ENCODE measurements at regions not wholly inside any gene's neighbourhood (a gene's known extent, or its start where the extent isn't known, plus 50 kb on each side); places are given as distances from the start of the nearest gene placed in this dataset.
A peak's percentile ranks its signal among the peaks of the same experiment; 100 is the strongest.
"Not testable (repeated sequence)": the region's sequence is repeated elsewhere in the genome, so short reads cannot be mapped to it uniquely, and the experiment has no call there.

- 88 to 89% methylated on average over 10 to 15 of the region's 24 CpGs for WGBS, 2 donors
- peak in 1 of 2 donors; percentile 80 for DNase-seq (ENCODE audit: low spot score in 2 of 2)
- intact Hi-C loops (cut with DNase I; ENCODE audit: low total_unique reads) = no loop called here
- no peak overlapping the region for H3K4me3 ChIP-seq (ENCODE audit: low read depth, poor library complexity, severe bottlenecking)
- TF ChIP-seq POLR2A (IDR thresholded peaks at IDR 0.05) (no peak), CTCF (IDR thresholded peaks at IDR 0.05) (no peak)
Measured at GRCh38 chr9:64066736-64067368, 1218.2 kb downstream of the FOXD4L5 start.

- DNase-seq (ENCODE audit: low spot score in 2 of 2) = no peak
- intact Hi-C loops (cut with DNase I; ENCODE audit: low total_unique reads) = no loop called here
- TF ChIP-seq CTCF (IDR thresholded peaks at IDR 0.05) = no peak
- no peak for TF ChIP-seq POLR2A (IDR thresholded peaks at IDR 0.05)
- H3K4me3 ChIP-seq (ENCODE audit: low read depth, poor library complexity, severe bottlenecking) = no peak overlapping the region
- WGBS, 2 donors = 76 to 77% methylated on average over 7 of the region's 7 CpGs
Measured at GRCh38 chr9:64061013-64061627, 1223.9 kb downstream of the FOXD4L5 start.

- DNase-seq (ENCODE audit: low spot score in 2 of 2); H3K4me3 ChIP-seq (ENCODE audit: low read depth, poor library complexity, severe bottlenecking); intact Hi-C loops (cut with DNase I; ENCODE audit: low total_unique reads): not testable (repeated sequence)
- WGBS, 2 donors = 48 to 58% methylated on average over 1 of the region's 1 CpG
Measured at GRCh38 chr9:64058070-64058469, 1226.9 kb downstream of the FOXD4L5 start.

- no peak overlapping the region for H3K4me3 ChIP-seq (ENCODE audit: low read depth, poor library complexity, severe bottlenecking)
- TF ChIP-seq CTCF (IDR thresholded peaks at IDR 0.05) = no peak
- 56 to 68% methylated on average over 4 of the region's 4 CpGs for WGBS, 2 donors
- DNase-seq (ENCODE audit: low spot score in 2 of 2) = no peak
- intact Hi-C loops (cut with DNase I; ENCODE audit: low total_unique reads) = no loop called here
Measured at GRCh38 chr9:64057553-64057952, 1227.5 kb downstream of the FOXD4L5 start.

- intact Hi-C loops (cut with DNase I; ENCODE audit: low total_unique reads) = not testable (repeated sequence)
Measured at GRCh38 chr9:64028925-64029324, 1256.1 kb downstream of the FOXD4L5 start.

GRCh38 chr9:64020696-64021491 is 1264.1 kb downstream of the FOXD4L5 start:
- DNase-seq (ENCODE audit: low spot score in 2 of 2) = peak in 1 of 2 donors; percentile 79
- intact Hi-C loops (cut with DNase I; ENCODE audit: low total_unique reads); H3K4me3 ChIP-seq (ENCODE audit: low read depth, poor library complexity, severe bottlenecking): not testable (repeated sequence)
- 79 to 85% methylated on average over 36 to 39 of the region's 46 CpGs for WGBS, 2 donors

More at GRCh38 chr9:64028925-64029324, 1256.1 kb downstream of the FOXD4L5 start:
- DNase-seq (ENCODE audit: low spot score in 2 of 2); H3K4me3 ChIP-seq (ENCODE audit: low read depth, poor library complexity, severe bottlenecking): not testable (repeated sequence)
- 60 to 69% methylated on average over 4 of the region's 4 CpGs for WGBS, 2 donors

- DNase-seq (ENCODE audit: low spot score in 2 of 2); intact Hi-C loops (cut with DNase I; ENCODE audit: low total_unique reads); H3K4me3 ChIP-seq (ENCODE audit: low read depth, poor library complexity, severe bottlenecking): not testable (repeated sequence)
- 65 to 78% methylated on average over 2 of the region's 2 CpGs for WGBS, 2 donors
Measured at GRCh38 chr9:64017666-64018065, 1267.3 kb downstream of the FOXD4L5 start.

- 60 to 74% methylated on average over 25 to 44 of the region's 46 CpGs for WGBS, 2 donors
- intact Hi-C loops (cut with DNase I; ENCODE audit: low total_unique reads) = not testable (repeated sequence)
Measured at GRCh38 chr9:64016845-64017406, 1268.1 kb downstream of the FOXD4L5 start.

GRCh38 chr9:64016246-64016645 is 1268.8 kb downstream of the FOXD4L5 start:
- H3K4me3 ChIP-seq (ENCODE audit: low read depth, poor library complexity, severe bottlenecking); intact Hi-C loops (cut with DNase I; ENCODE audit: low total_unique reads): not testable (repeated sequence)
- WGBS, 2 donors = 50 to 61% methylated on average over 27 to 30 of the region's 31 CpGs
- DNase-seq (ENCODE audit: low spot score in 2 of 2) = peak in 1 of 2 donors; percentile 71

More at GRCh38 chr9:64016845-64017406, 1268.1 kb downstream of the FOXD4L5 start:
- not testable (repeated sequence) for DNase-seq (ENCODE audit: low spot score in 2 of 2); H3K4me3 ChIP-seq (ENCODE audit: low read depth, poor library complexity, severe bottlenecking)
